WTC11 (cell line): ENCODE measurements at regions not wholly inside any gene's neighbourhood (a gene's known extent, or its start where the extent isn't known, plus 50 kb on each side); places are given as distances from the start of the nearest gene placed in this dataset.
"Not testable (repeated sequence)": the region's sequence is repeated elsewhere in the genome, so short reads cannot be mapped to it uniquely, and the experiment has no call there.

Experiments
- ESRRA ChIP-seq: sonication (generic); formaldehyde crosslinking; IDR thresholded peaks from 2 replicates; pipeline ENCODE4 v1.8.1; 2022; ENCODE audit warnings: mild to moderate bottlenecking, missing genetic modification reagents, borderline replicate concordance
- IRF1 ChIP-seq: sonication (generic); formaldehyde crosslinking; IDR thresholded peaks from 2 replicates; pipeline ENCODE4 v1.8.0; 2023; ENCODE audit warnings: missing genetic modification reagents
- JUN ChIP-seq: sonication (generic); formaldehyde crosslinking; IDR thresholded peaks from 2 replicates; pipeline ENCODE4 v1.8.0; 2023; ENCODE audit warnings: mild to moderate bottlenecking, missing genetic modification reagents
- NFATC4 ChIP-seq: fragments of 250-450 bp; sonication (Bioruptor Pico); IDR thresholded peaks from 2 replicates; pipeline ENCODE4 v1.9.0; 2021; ENCODE audit warnings: mild to moderate bottlenecking
- NR1H2 ChIP-seq: sonication (generic); formaldehyde crosslinking; IDR thresholded peaks from 2 replicates; pipeline ENCODE4 v1.9.0; 2021; ENCODE audit warnings: mild to moderate bottlenecking, moderate library complexity, missing genetic modification reagents
- TEAD1 ChIP-seq: sonication (generic); formaldehyde crosslinking; IDR thresholded peaks from 2 replicates; pipeline ENCODE4 v1.8.0; 2022; ENCODE audit warnings: mild to moderate bottlenecking, missing genetic modification reagents
- USF1 ChIP-seq: sonication (generic); formaldehyde crosslinking; IDR thresholded peaks from 2 replicates; pipeline ENCODE4 v1.8.0; 2022; ENCODE audit warnings: mild to moderate bottlenecking, missing genetic modification reagents
- ZBTB43 ChIP-seq: sonication (generic); formaldehyde crosslinking; IDR thresholded peaks from 2 replicates; pipeline ENCODE4 v1.8.1; 2023; ENCODE audit warnings: mild to moderate bottlenecking, missing genetic modification reagents
- TF ChIP-seq, protein P1 (sequence below): fragments of 200-600 bp; IDR thresholded peaks from 2 replicates; pipeline ENCODE4 v1.8.0; 2022; ENCODE audit warnings: antibody characterized with exemption
- TF ChIP-seq, protein P2 (sequence below): sonication (generic); formaldehyde crosslinking; IDR thresholded peaks from 2 replicates; pipeline ENCODE4 v1.8.0; 2022; ENCODE audit warnings: missing genetic modification reagents
- TF ChIP-seq, protein P3 (sequence below): sonication (generic); formaldehyde crosslinking; IDR thresholded peaks from 2 replicates; pipeline ENCODE4 v1.8.0; 2022; ENCODE audit warnings: mild to moderate bottlenecking, missing genetic modification reagents

GRCh38 chrY:18306344-18306743 is 240.2 kb upstream of the HSFY1 start:
- not testable (repeated sequence) for TF ChIP-seq USF1 (CRISPR knock-in tag); IRF1 (CRISPR knock-in tag); ZBTB43 (CRISPR knock-in tag); ESRRA (CRISPR knock-in tag); TEAD1 (CRISPR knock-in tag); NR1H2 (CRISPR knock-in tag); JUN (CRISPR knock-in tag); NFATC4
- TF ChIP-seq, protein P1, sequence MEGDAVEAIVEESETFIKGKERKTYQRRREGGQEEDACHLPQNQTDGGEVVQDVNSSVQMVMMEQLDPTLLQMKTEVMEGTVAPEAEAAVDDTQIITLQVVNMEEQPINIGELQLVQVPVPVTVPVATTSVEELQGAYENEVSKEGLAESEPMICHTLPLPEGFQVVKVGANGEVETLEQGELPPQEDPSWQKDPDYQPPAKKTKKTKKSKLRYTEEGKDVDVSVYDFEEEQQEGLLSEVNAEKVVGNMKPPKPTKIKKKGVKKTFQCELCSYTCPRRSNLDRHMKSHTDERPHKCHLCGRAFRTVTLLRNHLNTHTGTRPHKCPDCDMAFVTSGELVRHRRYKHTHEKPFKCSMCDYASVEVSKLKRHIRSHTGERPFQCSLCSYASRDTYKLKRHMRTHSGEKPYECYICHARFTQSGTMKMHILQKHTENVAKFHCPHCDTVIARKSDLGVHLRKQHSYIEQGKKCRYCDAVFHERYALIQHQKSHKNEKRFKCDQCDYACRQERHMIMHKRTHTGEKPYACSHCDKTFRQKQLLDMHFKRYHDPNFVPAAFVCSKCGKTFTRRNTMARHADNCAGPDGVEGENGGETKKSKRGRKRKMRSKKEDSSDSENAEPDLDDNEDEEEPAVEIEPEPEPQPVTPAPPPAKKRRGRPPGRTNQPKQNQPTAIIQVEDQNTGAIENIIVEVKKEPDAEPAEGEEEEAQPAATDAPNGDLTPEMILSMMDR = not testable (repeated sequence)
- TF ChIP-seq, protein P2, sequence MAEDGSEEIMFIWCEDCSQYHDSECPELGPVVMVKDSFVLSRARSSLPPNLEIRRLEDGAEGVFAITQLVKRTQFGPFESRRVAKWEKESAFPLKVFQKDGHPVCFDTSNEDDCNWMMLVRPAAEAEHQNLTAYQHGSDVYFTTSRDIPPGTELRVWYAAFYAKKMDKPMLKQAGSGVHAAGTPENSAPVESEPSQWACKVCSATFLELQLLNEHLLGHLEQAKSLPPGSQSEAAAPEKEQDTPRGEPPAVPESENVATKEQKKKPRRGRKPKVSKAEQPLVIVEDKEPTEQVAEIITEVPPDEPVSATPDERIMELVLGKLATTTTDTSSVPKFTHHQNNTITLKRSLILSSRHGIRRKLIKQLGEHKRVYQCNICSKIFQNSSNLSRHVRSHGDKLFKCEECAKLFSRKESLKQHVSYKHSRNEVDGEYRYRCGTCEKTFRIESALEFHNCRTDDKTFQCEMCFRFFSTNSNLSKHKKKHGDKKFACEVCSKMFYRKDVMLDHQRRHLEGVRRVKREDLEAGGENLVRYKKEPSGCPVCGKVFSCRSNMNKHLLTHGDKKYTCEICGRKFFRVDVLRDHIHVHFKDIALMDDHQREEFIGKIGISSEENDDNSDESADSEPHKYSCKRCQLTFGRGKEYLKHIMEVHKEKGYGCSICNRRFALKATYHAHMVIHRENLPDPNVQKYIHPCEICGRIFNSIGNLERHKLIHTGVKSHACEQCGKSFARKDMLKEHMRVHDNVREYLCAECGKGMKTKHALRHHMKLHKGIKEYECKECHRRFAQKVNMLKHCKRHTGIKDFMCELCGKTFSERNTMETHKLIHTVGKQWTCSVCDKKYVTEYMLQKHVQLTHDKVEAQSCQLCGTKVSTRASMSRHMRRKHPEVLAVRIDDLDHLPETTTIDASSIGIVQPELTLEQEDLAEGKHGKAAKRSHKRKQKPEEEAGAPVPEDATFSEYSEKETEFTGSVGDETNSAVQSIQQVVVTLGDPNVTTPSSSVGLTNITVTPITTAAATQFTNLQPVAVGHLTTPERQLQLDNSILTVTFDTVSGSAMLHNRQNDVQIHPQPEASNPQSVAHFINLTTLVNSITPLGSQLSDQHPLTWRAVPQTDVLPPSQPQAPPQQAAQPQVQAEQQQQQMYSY (CRISPR knock-in tag) = not testable (repeated sequence)
- TF ChIP-seq, protein P3, sequence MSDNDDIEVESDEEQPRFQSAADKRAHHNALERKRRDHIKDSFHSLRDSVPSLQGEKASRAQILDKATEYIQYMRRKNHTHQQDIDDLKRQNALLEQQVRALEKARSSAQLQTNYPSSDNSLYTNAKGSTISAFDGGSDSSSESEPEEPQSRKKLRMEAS (CRISPR knock-in tag) = not testable (repeated sequence)
